ENCODE measurements at regions not wholly inside any gene's neighbourhood (a gene's known extent, or its start where the extent isn't known, plus 50 kb on each side); places are given as distances from the start of the nearest gene placed in this dataset.

DNA sequence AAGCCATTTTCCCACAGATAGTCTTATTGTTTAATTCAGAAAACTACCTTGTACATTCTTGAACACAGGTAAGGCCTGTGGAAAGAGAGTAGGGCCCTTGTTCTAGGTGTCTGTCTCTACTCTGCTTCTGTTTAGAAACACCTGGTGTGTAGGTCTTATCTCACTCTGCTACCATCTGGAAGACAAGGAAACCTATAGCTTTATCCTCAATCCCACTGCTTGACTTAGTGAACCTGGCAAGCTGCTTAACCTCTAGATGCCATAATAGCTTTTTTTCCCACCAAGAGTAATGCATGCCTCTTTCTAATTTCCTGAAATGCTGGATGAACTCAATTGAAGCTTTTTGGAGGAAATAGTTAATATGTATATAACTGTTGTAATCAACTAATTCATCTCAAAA lies 82.6 kb upstream of the RAP2B start:
- DNase-seq, result no peak

DNA sequence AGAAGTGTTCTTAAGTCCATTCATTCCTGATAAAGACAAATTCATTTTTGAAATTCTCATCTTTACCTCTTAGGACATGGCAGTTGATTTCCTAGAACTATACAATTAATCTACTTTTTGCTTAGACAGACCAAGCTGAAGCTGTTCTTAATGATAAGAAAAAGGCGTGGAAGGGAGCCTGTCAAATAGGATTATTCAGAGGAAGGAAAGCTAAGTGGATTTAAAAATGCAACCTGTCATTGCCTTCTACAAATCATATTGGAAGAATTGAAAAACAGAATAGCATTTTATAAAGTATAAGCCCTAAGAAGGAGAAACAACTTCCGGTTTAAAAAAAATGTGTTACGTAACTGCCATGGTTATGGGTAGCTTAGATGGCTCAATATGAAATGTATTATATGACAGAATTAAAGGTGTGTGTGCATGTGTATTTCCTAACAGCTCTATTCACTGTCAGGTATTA lies 81.2 kb upstream of the RAP2B start:
- DNase-seq, result no peak

DNA sequence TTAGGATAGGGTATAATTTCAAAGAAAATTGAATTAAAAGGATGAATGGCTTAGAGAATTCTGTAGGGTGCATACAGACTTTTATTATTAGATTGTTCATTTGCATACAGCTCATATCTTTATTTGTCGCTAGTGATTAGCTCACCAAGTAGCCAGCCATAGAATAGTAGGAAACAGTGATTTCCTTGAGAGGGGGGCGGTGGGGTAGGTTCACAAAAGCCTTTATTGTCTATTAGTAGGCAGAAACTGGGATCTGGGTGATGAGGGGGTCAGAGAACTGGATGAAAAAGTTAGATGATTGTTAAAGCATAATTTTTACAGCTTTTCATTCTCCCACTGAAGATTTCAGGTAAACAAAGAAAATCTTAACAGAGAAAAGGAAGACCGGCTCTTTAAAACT lies 77.6 kb upstream of the RAP2B start:
- no peak for DNase-seq

DNA sequence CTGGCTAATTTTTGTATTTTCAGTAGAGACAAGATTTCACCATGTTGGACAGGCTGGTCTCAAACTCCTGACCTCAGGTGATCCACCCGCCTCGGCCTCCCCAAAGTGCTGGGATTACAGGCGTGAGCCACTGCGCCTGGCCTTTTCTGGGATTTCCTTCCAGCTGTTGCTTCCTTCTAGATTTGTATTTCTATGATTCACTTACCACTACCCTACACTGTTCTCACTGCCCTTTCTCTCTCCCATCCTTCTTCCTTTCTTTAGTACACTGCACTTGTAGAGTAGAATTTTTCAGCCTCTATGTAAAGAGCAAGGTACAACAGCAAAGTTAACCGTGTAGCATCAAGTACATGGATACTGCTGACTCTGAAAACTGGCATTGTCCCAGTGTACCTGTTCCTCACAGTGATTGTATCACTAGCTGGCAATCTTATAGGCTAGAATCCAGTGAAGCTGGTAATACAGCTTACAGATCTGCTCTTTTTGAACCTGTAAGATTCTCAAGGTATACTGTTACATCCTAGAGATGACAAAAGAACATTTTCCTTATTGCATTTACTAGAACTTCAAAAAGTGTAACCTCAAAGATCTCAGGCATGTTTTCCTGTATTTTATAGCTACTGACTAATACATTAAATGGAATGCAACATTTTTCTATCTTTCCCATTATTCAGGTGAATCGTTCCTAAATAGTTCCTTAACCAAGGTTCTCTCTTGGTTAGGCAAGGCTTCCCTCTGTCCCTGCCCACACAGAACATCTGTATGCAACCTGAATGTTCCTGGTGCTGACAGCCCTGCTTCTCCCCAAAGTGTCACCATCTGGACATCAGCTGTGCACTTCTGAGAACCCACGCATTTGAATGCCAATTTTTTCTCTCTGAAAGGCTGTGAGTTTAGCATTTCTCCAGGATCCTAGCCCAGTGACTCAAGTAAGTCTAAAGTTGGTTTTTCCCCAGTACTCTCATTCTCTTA lies 74.1 kb upstream of the RAP2B start:
- DNase-seq, result no peak

DNA sequence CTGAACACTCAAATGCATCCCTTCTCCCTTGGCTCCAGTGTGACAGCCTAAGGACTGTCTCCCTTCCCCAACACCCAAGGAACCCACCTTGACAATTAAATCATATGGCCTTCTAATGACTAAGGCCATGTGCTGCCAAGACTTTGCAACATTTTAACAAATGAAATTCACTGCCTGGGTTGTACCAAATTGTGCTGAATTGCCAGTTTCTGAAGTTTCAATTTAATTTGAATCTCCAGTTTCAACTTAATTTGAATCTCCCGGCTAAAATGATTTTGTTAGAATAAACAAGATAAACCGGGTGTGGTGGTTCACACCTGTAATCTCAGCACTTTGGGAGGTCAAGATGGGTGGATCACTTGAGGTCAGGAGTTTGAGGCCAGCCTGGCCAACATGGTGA lies 72.4 kb upstream of the RAP2B start:
- DNase-seq, result no peak

DNA sequence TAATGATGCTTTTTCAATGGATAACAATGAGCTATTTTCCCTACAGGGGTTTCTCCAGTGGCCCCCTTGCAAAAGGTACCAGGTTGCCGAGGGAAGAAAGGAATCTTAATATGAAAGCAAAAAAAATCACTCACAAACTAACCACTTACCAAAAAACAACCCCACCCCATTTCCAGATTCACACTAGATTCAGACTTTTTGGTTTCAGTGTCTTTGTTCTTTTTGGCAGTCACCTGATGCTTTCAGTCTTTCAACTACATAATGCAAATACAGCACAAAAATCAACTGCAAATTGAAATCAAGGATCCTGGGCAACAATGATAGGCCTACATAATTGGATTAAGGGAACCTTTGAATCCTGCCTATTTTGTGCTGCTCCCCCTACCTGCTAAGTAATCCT lies 71.1 kb upstream of the RAP2B start:
- DNase-seq, result no peak

DNA sequence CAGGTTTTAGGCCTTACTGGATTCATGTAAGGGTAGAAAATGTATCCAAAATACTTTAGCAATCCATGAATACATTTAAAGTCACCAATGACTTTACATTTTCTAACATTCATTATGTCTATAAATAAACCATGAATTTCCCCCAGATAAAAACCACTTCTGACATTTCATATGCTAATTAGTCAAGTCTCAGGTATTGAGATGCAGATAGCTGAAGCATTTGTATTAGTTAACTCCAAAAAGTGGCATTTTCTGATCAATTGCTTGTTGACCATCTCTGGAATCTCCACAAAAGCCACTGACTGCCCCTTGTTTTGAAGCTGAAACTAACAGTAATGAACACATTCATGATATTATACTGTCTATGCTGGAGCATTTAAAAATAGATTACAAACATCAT lies 68.4 kb upstream of the RAP2B start:
- no peak for DNase-seq

DNA sequence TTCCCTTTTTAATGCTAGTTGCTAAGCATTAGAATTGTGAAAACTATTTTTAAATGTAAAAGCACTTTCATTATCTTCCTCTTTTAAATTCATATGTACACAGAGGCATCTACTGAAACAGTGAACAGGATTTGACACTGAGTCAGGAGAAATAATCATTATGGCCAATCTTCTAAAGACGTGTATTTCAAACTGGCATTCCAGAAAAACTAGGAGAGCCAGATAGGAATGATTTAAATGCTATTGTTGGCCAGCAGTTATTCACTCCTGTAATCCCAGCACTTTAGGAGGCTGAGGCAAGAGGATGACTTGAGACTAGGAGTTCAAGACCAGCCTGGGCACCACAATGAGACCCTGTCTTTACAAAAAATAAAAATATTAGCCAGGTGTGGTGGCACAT lies 67.6 kb upstream of the RAP2B start:
- no peak for DNase-seq

DNA sequence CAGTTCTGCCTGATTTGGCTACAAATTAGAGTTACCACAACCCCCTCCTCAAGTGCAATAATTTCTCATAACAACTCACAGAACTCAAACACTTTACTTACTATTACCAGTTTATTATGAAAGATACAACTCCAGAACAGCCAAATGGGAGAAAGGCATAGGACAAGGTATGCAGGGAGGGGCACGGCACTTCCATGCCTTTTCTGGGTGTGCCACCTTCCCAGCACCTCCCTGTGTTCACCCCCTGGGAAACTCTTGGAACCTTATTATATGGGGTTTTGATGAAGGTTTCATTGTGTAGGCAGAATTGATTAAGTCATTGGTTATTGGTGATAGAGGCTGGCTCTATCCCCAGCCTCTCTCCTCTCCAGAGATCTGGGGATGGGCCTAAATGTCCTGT lies 66.6 kb upstream of the RAP2B start:
- DNase-seq, result no peak

DNA sequence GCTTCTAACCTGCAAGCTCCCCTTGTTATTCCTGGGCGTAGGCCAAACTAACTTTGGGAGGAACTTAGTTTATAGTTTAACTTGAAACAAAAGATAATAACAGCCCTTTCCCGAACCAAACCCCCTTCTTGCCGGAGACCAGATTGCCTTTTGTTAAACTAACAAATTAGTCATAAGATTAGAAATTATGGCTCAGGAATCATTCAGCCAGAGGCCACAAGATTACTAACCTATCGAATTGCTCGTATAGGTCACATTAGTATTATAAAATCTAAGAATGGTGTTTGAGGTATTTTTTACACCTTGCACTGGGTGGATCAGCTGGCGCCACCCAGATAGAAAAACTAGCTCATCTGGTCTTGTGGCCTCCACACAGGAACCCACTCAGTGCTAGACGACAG lies 65.3 kb upstream of the RAP2B start:
- DNase-seq, result no peak

DNA sequence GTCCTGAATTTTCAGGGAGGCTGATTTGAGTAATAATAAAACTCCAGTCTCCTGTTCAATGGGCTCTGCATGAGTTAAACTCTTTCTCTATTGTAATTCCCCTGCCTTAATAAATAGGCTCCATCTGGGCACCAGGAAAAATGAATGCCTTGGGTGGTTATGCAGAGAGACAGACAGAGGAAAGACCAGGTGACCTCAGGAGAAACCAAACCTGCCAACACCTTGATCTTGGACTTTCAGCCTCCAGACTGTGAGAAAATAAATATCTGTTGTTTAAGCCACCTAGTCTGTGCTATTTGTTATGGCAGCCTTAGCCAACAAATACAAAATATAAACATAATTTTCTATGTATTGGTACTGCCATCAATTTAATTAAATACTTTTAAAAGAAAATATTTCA lies 64.8 kb upstream of the RAP2B start:
- no peak for DNase-seq

DNA sequence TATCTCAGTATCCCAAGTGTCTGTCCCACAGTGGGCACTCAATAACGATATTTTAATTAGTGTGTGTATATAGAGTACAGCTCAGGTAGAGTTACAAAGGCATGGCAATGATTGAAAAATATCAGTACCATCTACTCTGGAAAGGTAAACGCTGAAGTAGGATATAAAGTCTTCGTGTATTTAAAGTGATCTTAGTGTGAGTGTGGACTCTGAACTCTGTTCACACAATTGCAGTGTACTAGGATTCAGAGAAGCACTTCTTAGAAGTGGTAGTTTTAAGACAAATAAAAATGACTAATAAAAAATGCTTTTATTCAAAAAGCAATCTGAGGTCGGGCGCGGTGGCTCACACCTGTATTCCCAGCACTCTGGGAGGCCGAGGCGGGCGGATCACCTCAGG lies 62.9 kb upstream of the RAP2B start:
- no peak for DNase-seq

DNA sequence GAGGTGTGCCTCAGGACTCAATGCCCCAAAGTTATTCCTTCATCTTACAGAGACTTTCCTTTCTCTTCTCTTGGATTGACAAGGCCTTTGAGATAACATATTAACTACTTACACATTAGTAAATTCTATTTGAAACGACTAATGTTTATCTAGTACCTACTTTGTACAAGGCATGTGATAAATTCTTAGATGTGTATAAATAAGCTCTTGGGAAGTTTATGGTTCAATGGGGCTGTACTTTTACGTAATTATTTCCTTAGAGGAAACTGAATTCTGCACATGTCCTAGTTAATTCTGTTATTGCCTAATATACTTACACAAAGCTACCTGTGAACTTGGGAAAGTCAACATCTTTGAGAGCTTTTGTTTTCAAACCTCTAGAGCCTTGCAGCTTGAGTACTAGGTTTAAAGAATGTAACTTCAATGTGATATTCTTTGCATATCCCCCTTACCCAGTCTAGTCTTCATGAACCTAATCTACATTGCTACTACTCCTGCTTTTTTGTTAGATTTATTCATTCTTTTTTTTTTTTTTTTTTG lies 58.5 kb upstream of the RAP2B start:
- no peak for DNase-seq

DNA sequence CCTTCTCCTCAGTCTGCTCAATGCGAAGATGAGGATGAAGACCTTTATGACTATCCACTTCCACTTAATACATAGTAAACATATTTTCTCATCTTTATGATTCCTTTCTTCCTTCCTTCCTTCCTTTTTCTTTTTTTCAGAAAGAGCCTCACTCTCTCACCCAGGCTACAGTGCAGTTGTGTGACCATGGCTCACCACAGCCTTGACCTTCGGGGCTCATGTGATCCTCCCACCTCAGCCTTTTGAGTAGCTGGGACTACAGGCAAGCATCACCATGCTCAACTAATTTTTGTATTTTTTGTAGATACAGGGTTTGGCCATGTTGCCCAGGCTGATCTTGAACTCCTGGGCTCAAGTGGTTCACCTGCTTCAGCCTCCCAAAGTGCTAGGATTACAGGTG lies 52.0 kb upstream of the RAP2B start:
- DNase-seq, result no peak

DNA sequence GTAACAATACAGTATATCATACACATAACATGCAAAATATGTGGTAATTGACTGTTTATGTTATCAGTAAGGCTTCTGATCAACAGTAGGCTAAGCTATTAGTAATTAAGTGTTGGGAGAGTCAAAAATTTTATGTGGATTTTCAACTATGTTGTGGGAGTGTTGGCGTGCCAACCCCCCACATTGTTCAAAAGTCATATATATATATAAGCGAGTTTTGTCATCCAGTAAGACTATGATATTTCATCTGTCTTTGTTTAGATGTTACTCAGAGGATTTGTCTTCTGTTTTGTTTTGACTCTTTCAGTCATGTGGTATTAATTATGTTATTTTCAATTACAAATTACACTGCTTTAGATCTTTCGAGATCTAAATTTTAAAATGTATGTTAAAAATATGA lies 51.0 kb upstream of the RAP2B start:
- DNase-seq, result no peak

Data from CD4-positive, alpha-beta T cell treated with Interleukin-15 for 1 hour (primary cell).